Common myeloid progenitor, CD34-positive (primary cell): ENCODE measurements at regions not wholly inside any gene's neighbourhood (a gene's known extent, or its start where the extent isn't known, plus 50 kb on each side); places are given as distances from the start of the nearest gene placed in this dataset.

ENCODE experiments used
- CTCF ChIA-PET: fragments of 350-600 bp; sonication (Branson Sonifier 250); formaldehyde crosslinking; loops from one replicate; lab custom pipeline; 2021; ENCODE audit warnings: antibody characterized with exemption; lab: Charles Lee
- POLR2A ChIA-PET: fragments of 350-600 bp; sonication (Branson Sonifier 250); formaldehyde crosslinking; loops from one replicate; lab custom pipeline; 2021; ENCODE audit warnings: antibody characterized with exemption; lab: Charles Lee
- DNase-seq, 3 donors: peaks; one replicate each; pipeline versions ENCODE4 v3.0.0 to v3.0.0-alpha.2; 2013
- H3K27ac ChIP-seq, 2 experiments: 1 replicate in 1 of 2; 2 replicates in 1 of 2; pipeline ENCODE4 v1.7.0; 2013; ENCODE audit warnings: inconsistent platforms in 2 of 2, low read length in 2 of 2, mild to moderate bottlenecking in 2 of 2, low read depth in 1 of 2, moderate library complexity in 1 of 2; ENCODE audit not compliant: severe bottlenecking in 2 of 2, insufficient read depth in 1 of 2, poor library complexity in 1 of 2
- H3K27me3 ChIP-seq, 5 experiments: replicated peaks in 2 of 5; 1 replicate in 3 of 5; 2 replicates in 2 of 5; pipeline versions ENCODE4 v1.6.1 to v1.7.0; 2013; ENCODE audit warnings: low read length in 4 of 5, mild to moderate bottlenecking in 2 of 5, moderate library complexity in 2 of 5, inconsistent platforms in 1 of 5; ENCODE audit not compliant: insufficient read depth in 5 of 5, control insufficient read depth in 4 of 5
- H3K36me3 ChIP-seq, 4 experiments: 1 replicate in 2 of 4; 2 replicates in 2 of 4; pipeline versions ENCODE4 v1.6.1 to v1.7.0; 2013; ENCODE audit warnings: low read length in 3 of 4, control low read depth in 1 of 4, mild to moderate bottlenecking in 1 of 4; ENCODE audit not compliant: control insufficient read depth in 4 of 4, insufficient read depth in 4 of 4
- H3K4me1 ChIP-seq, 4 experiments: 1 replicate in 3 of 4; 2 replicates in 1 of 4; pipeline versions ENCODE4 v1.6.1 to v1.7.1; 2013; ENCODE audit warnings: low read length in 3 of 4, mild to moderate bottlenecking in 3 of 4, control low read depth in 1 of 4, inconsistent platforms in 1 of 4, moderate library complexity in 1 of 4; ENCODE audit not compliant: control insufficient read depth in 4 of 4, insufficient read depth in 4 of 4; ENCODE audit errors: control extremely low read depth in 1 of 4
- H3K4me3 ChIP-seq, 7 experiments: 1 replicate in 4 of 7; 2 replicates in 3 of 7; pipeline versions ENCODE4 v1.5.1 to v1.7.0; 2013; ENCODE audit warnings: mild to moderate bottlenecking in 7 of 7, low read length in 6 of 7, moderate library complexity in 6 of 7, inconsistent platforms in 2 of 7, low read depth in 2 of 7, control low read depth in 1 of 7; ENCODE audit not compliant: insufficient read depth in 4 of 7, control insufficient read depth in 1 of 7; ENCODE audit errors: extremely low read depth in 1 of 7
- H3K9me3 ChIP-seq, 5 experiments: 1 replicate in 4 of 5; 2 replicates in 1 of 5; pipeline versions ENCODE4 v1.6.1 to v1.7.1; 2013; ENCODE audit warnings: low read length in 4 of 5, mild to moderate bottlenecking in 2 of 5, inconsistent platforms in 1 of 5, low read depth in 1 of 5, moderate library complexity in 1 of 5; ENCODE audit not compliant: control insufficient read depth in 4 of 5, insufficient read depth in 2 of 5; ENCODE audit errors: control extremely low read depth in 1 of 5
- WGBS: methylation state at CpG from one replicate; pipeline ENCODE4 v1.1.5; 2013; ENCODE audit not compliant: insufficient coverage; 5-methylcytosine and 5-hydroxymethylcytosine counted together

GRCh38 chr2:46239175-46239846, 57.9 kb upstream of the EPAS1 start:
- Histone ChIP-seq H3K9me3 (no peaks in the 10 kb centered on the region), H3K4me1 (peaks cover 0 to 20% (median 4%) of the 10 kb centered on the region in 4 experiments), H3K27ac (no peak overlapping the region), H3K36me3 (no peaks in the 10 kb centered on the region), H3K4me3 (no peak overlapping the region), H3K27me3 (no peaks in the 10 kb centered on the region)
- DNase-seq, result no peak
- POLR2A ChIA-PET, result no interaction called here
- CTCF ChIA-PET, result no interaction called here
- 93% methylated on average over 3 of the region's 5 CpGs for WGBS

- no peaks in the 10 kb centered on the region for H3K36me3 ChIP-seq
- H3K4me1 ChIP-seq, result peaks cover 0 to 20% (median 4%) of the 10 kb centered on the region in 4 experiments
- no peak overlapping the region for H3K27ac ChIP-seq
- ChIA-PET CTCF (no interaction called here), POLR2A (no interaction called here)
- H3K4me3 ChIP-seq, result no peak overlapping the region
- no peaks in the 10 kb centered on the region for H3K9me3 ChIP-seq
- WGBS, result 100% methylated on average over 3 of the region's 4 CpGs
- no peaks in the 10 kb centered on the region for H3K27me3 ChIP-seq
- DNase-seq, result no peak
Observed at GRCh38 chr2:46239847-46240181, 57.4 kb upstream of the EPAS1 start.

- no peak overlapping the region for H3K4me3 ChIP-seq
- H3K4me1 ChIP-seq, result peaks cover 0 to 15% (median 4%) of the 10 kb centered on the region in 4 experiments
- H3K9me3 ChIP-seq, result no peaks in the 10 kb centered on the region
- 83% methylated on average over 2 of the region's 2 CpGs for WGBS
- ChIA-PET POLR2A (no interaction called here), CTCF (interaction anchor here (1.7 kb wide), 1 partner anchor 10 kb away, joined by 3 read pairs; no protein-coding TSS in a partner anchor)
- no peak for DNase-seq
- H3K27ac ChIP-seq, result no peak overlapping the region
- no peaks in the 10 kb centered on the region for H3K36me3 ChIP-seq
- H3K27me3 ChIP-seq, result no peaks in the 10 kb centered on the region
Observed at GRCh38 chr2:46241344-46241743, 55.9 kb upstream of the EPAS1 start.

GRCh38 chr2:46245869-46246268, 51.3 kb upstream of the EPAS1 start:
- CTCF ChIA-PET, result no interaction called here
- Histone ChIP-seq H3K4me1 (peaks cover 0 to 4% (median 1%) of the 10 kb centered on the region in 4 experiments), H3K9me3 (no peaks in the 10 kb centered on the region), H3K27ac (no peak overlapping the region), H3K36me3 (no peaks in the 10 kb centered on the region), H3K4me3 (no peak overlapping the region), H3K27me3 (no peaks in the 10 kb centered on the region)
- POLR2A ChIA-PET, result no interaction called here
- 100% methylated on average over 6 of the region's 7 CpGs for WGBS
- no peak for DNase-seq

GRCh38 chr2:46246790-46247189, 50.4 kb upstream of the EPAS1 start:
- ChIA-PET CTCF (interaction anchor here (0.8 to 1.1 kb wide), 3 partner anchors 10 to 47 kb away, joined by 3 to 4 read pairs (median 3); no protein-coding TSS in a partner anchor), POLR2A (no interaction called here)
- H3K27ac ChIP-seq, result no peak overlapping the region
- no peaks in the 10 kb centered on the region for H3K27me3 ChIP-seq
- H3K9me3 ChIP-seq, result no peaks in the 10 kb centered on the region
- H3K36me3 ChIP-seq, result no peaks in the 10 kb centered on the region
- H3K4me1 ChIP-seq, result peaks cover 0 to 4% (median 1%) of the 10 kb centered on the region in 4 experiments
- DNase-seq, result no peak
- H3K4me3 ChIP-seq, result no peak overlapping the region
- no CpG with 5 or more reads among the region's 1 CpG for WGBS
